ENCODE measurements at regions not wholly inside any gene's neighbourhood (a gene's known extent, or its start where the extent isn't known, plus 50 kb on each side); places are given as distances from the start of the nearest gene placed in this dataset.
A peak's percentile ranks its signal among the peaks of the same experiment; 100 is the strongest.

GRCh38 chr21:32134441-32135130 is 144.3 kb downstream of the MIS18A start:
- DNase-seq (ENCODE audit: low spot score) = no peak

- DNase-seq (ENCODE audit: low spot score) = no peak
Measured at GRCh38 chr21:32132881-32133280, 146.0 kb downstream of the MIS18A start.

GRCh38 chr21:32132409-32132808 is 146.4 kb downstream of the MIS18A start:
- DNase-seq (ENCODE audit: low spot score) = no peak

- peak; percentile 5 for DNase-seq (ENCODE audit: low spot score)
Measured at GRCh38 chr21:32131960-32132359, 146.9 kb downstream of the MIS18A start.

GRCh38 chr21:32131164-32131563 is 147.7 kb downstream of the MIS18A start:
- DNase-seq (ENCODE audit: low spot score) = no peak

- no peak for DNase-seq (ENCODE audit: low spot score)
Measured at GRCh38 chr21:32130031-32130891, 148.6 kb downstream of the MIS18A start.

GRCh38 chr21:32127081-32127480 is 151.8 kb downstream of the MIS18A start:
- no peak for DNase-seq (ENCODE audit: low spot score)

GRCh38 chr21:32122082-32122481 is 156.8 kb downstream of the MIS18A start:
- DNase-seq (ENCODE audit: low spot score) = no peak

GRCh38 chr21:32120230-32120629 is 158.6 kb downstream of the MIS18A start:
- DNase-seq (ENCODE audit: low spot score) = no peak

- DNase-seq (ENCODE audit: low spot score) = no peak
Measured at GRCh38 chr21:32119811-32120210, 159.0 kb downstream of the MIS18A start.

- DNase-seq (ENCODE audit: low spot score) = no peak
Measured at GRCh38 chr21:32119389-32119788, 159.5 kb downstream of the MIS18A start.

GRCh38 chr21:32114419-32115035 is 164.3 kb downstream of the MIS18A start:
- DNase-seq (ENCODE audit: low spot score) = no peak

GRCh38 chr21:32113486-32113885 is 165.4 kb downstream of the MIS18A start:
- no peak for DNase-seq (ENCODE audit: low spot score)

- DNase-seq (ENCODE audit: low spot score) = no peak
Measured at GRCh38 chr21:32112195-32112594, 166.7 kb downstream of the MIS18A start.

GRCh38 chr21:32108566-32108965 is 170.3 kb downstream of the MIS18A start:
- no peak for DNase-seq (ENCODE audit: low spot score)

- no peak for DNase-seq (ENCODE audit: low spot score)
Measured at GRCh38 chr21:32103361-32103760, 175.5 kb downstream of the MIS18A start.

GRCh38 chr21:32102426-32102825 is 176.4 kb downstream of the MIS18A start:
- DNase-seq (ENCODE audit: low spot score) = no peak

GRCh38 chr21:32101277-32101676 is 177.6 kb downstream of the MIS18A start:
- no peak for DNase-seq (ENCODE audit: low spot score)

GRCh38 chr21:32100423-32100822 is 178.4 kb downstream of the MIS18A start:
- DNase-seq (ENCODE audit: low spot score) = no peak

GRCh38 chr21:32099812-32100416 is 178.9 kb downstream of the MIS18A start:
- no peak for DNase-seq (ENCODE audit: low spot score)

GRCh38 chr21:32096411-32096810 is 182.4 kb downstream of the MIS18A start:
- no peak for DNase-seq (ENCODE audit: low spot score)

- DNase-seq (ENCODE audit: low spot score) = no peak
Measured at GRCh38 chr21:32094804-32095203, 184.0 kb downstream of the MIS18A start.
